A549 (cell line): ENCODE measurements at regions not wholly inside any gene's neighbourhood (a gene's known extent, or its start where the extent isn't known, plus 50 kb on each side); places are given as distances from the start of the nearest gene placed in this dataset.

Experiments used
- CBX2 ChIP-seq: fragments of 200-600 bp; sonication (generic); IDR thresholded peaks from 2 replicates; pipeline ENCODE4 v1.6.1; 2016; ENCODE audit warnings: low read depth, mild to moderate bottlenecking, borderline replicate concordance
- RAD21 ChIP-seq, 2 experiments: fragments of >200 bp in 1 of 2; sonication (Bioruptor Twin) in 1 of 2; formaldehyde crosslinking in 1 of 2; IDR thresholded peaks in 1 of 2; conservative IDR thresholded peaks in 1 of 2; 2 replicates in 1 of 2; 3 replicates in 1 of 2; pipeline ENCODE4 v1.6.1; 2012 to 2018; ENCODE audit warnings: inconsistent platforms in 1 of 2
- RARB ChIP-seq: fragments of 250-450 bp; sonication (Bioruptor Pico); IDR thresholded peaks from 2 replicates; pipeline ENCODE4 v1.8.0; 2021; ENCODE audit warnings: mild to moderate bottlenecking, moderate library complexity
- ZNF302 ChIP-seq: fragments of 250-450 bp; sonication (Bioruptor Pico); IDR thresholded peaks from 2 replicates; pipeline ENCODE4 v1.9.0; 2021; ENCODE audit warnings: inconsistent platforms, mild to moderate bottlenecking, moderate library complexity
- TF ChIP-seq, protein P1 (sequence below): fragments of >200 bp; sonication (Bioruptor Twin); formaldehyde crosslinking; IDR thresholded peaks from 3 replicates; pipeline ENCODE4 v1.5.1; 2016
- TF ChIP-seq, protein P2 (sequence below): fragments of 450-650 bp; IDR thresholded peaks from 2 replicates; pipeline ENCODE4 v1.6.1; 2014; ENCODE audit warnings: antibody characterized with exemption
- TF ChIP-seq, protein P3 (sequence below): fragments of 250-450 bp; sonication (Bioruptor Pico); IDR thresholded peaks from 2 replicates; pipeline ENCODE4 v1.5.0; 2021; ENCODE audit warnings: mild to moderate bottlenecking, moderate library complexity, borderline replicate concordance

DNA sequence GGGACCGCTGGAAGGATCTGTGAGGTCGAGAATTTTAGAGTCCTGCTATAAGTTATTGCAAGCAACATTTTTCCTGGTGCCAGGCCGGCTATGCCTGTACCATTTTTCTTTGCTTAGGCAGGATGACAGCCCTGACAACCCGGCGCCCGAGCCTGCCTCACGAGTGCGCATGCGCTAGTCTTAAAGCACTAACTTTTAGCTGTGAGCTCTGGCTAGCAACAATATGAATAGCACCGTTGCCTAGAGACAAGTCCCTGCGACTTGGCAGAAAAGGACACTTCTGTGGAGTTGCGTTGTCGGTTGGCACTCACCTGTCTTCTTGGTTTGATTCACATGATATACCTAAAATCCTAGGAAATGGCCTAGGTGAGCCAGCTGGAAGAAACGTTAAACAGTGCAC, 663.4 kb upstream of the TSPY4 start:
- TF ChIP-seq, protein P1, sequence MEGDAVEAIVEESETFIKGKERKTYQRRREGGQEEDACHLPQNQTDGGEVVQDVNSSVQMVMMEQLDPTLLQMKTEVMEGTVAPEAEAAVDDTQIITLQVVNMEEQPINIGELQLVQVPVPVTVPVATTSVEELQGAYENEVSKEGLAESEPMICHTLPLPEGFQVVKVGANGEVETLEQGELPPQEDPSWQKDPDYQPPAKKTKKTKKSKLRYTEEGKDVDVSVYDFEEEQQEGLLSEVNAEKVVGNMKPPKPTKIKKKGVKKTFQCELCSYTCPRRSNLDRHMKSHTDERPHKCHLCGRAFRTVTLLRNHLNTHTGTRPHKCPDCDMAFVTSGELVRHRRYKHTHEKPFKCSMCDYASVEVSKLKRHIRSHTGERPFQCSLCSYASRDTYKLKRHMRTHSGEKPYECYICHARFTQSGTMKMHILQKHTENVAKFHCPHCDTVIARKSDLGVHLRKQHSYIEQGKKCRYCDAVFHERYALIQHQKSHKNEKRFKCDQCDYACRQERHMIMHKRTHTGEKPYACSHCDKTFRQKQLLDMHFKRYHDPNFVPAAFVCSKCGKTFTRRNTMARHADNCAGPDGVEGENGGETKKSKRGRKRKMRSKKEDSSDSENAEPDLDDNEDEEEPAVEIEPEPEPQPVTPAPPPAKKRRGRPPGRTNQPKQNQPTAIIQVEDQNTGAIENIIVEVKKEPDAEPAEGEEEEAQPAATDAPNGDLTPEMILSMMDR: no peak
- no peak for TF ChIP-seq RAD21 (conservative IDR thresholded peaks at IDR 0.05 in 1 of 2, IDR thresholded peaks at IDR 0.05 in 1 of 2)
- no peak for TF ChIP-seq CBX2
- TF ChIP-seq RARB: no peak
- TF ChIP-seq ZNF302 (CRISPR knock-in tag): no peak
- TF ChIP-seq, protein P2, sequence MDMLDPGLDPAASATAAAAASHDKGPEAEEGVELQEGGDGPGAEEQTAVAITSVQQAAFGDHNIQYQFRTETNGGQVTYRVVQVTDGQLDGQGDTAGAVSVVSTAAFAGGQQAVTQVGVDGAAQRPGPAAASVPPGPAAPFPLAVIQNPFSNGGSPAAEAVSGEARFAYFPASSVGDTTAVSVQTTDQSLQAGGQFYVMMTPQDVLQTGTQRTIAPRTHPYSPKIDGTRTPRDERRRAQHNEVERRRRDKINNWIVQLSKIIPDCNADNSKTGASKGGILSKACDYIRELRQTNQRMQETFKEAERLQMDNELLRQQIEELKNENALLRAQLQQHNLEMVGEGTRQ: no peak
- TF ChIP-seq, protein P3, sequence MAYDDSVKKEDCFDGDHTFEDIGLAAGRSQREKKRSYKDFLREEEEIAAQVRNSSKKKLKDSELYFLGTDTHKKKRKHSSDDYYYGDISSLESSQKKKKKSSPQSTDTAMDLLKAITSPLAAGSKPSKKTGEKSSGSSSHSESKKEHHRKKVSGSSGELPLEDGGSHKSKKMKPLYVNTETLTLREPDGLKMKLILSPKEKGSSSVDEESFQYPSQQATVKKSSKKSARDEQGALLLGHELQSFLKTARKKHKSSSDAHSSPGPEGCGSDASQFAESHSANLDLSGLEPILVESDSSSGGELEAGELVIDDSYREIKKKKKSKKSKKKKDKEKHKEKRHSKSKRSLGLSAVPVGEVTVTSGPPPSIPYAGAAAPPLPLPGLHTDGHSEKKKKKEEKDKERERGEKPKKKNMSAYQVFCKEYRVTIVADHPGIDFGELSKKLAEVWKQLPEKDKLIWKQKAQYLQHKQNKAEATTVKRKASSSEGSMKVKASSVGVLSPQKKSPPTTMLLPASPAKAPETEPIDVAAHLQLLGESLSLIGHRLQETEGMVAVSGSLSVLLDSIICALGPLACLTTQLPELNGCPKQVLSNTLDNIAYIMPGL: no peak
